B cell (primary cell): ENCODE measurements at regions not wholly inside any gene's neighbourhood (a gene's known extent, or its start where the extent isn't known, plus 50 kb on each side); places are given as distances from the start of the nearest gene placed in this dataset.

Source experiments
- ATAC-seq: fragments of 200-7000 bp; cut with Tn5 transposase; one replicate; pipeline ENCODE4 v1.10.0; 2021; ENCODE audit warnings: low read depth, mild to moderate bottlenecking, moderate number of reproducible peaks, moderate library complexity
- CTCF ChIA-PET: fragments of 350-600 bp; sonication (Branson Sonifier 250); formaldehyde crosslinking; loops from one replicate; lab custom pipeline; 2021; ENCODE audit warnings: antibody characterized with exemption, inconsistent platforms; lab: Charles Lee
- POLR2A ChIA-PET: fragments of 350-600 bp; sonication (Branson Sonifier 250); formaldehyde crosslinking; loops from one replicate; lab custom pipeline; 2021; ENCODE audit warnings: antibody characterized with exemption; lab: Charles Lee
- DNase-seq: peaks from one replicate; pipeline ENCODE4 v3.0.0; 2013
- H2AFZ ChIP-seq: 2 replicates; pipeline ENCODE4 v1.6.1; 2012; ENCODE audit warnings: mild to moderate bottlenecking, low read depth, low read length; ENCODE audit not compliant: insufficient read depth, poor library complexity, severe bottlenecking
- H3K27ac ChIP-seq, 2 donors: 1 replicate in 1 of 2; 2 replicates in 1 of 2; pipeline ENCODE4 v1.5.1; 2012 to 2013; ENCODE audit warnings: low read length in 2 of 2, mild to moderate bottlenecking in 2 of 2, moderate library complexity in 1 of 2
- H3K27me3 ChIP-seq, 4 experiments: fragments of 200-600 bp in 1 of 4; sonication (generic) in 1 of 4; replicated peaks in 1 of 4; 1 replicate in 2 of 4; 2 replicates in 2 of 4; pipeline versions ENCODE4 v1.6.1 to v1.7.0; 2013 to 2016; ENCODE audit warnings: low read length in 3 of 4, mild to moderate bottlenecking in 2 of 4, mixed read lengths in 1 of 4, moderate library complexity in 1 of 4; ENCODE audit not compliant: insufficient read depth in 4 of 4, control insufficient read depth in 3 of 4; ENCODE audit errors: control extremely low read depth in 1 of 4
- H3K36me3 ChIP-seq, 2 experiments: replicated peaks in 1 of 2; 1 replicate in 1 of 2; 2 replicates in 1 of 2; pipeline versions ENCODE4 v1.6.1 to v1.7.1; 2013; ENCODE audit warnings: low read length in 1 of 2; ENCODE audit not compliant: insufficient read depth in 2 of 2, control insufficient read depth in 1 of 2; ENCODE audit errors: control extremely low read depth in 1 of 2, extremely low read depth in 1 of 2
- H3K4me1 ChIP-seq, 2 donors: fragments of 200-600 bp in 1 of 2; sonication (generic) in 1 of 2; 1 replicate in 1 of 2; 2 replicates in 1 of 2; pipeline versions ENCODE4 v1.5.1 to v1.6.1; 2013 to 2017; ENCODE audit warnings: low read length in 2 of 2; ENCODE audit not compliant: control insufficient read depth in 2 of 2, insufficient read depth in 2 of 2
- H3K4me2 ChIP-seq: replicated peaks from 2 replicates; pipeline ENCODE3; 2012; ENCODE audit warnings: mild to moderate bottlenecking, low read depth, low read length; ENCODE audit not compliant: poor library complexity, severe bottlenecking
- H3K4me3 ChIP-seq, 5 experiments: fragments of 200-600 bp in 1 of 5; sonication (generic) in 1 of 5; 1 replicate in 3 of 5; 2 replicates in 2 of 5; pipeline versions ENCODE4 v1.5.1 to v1.7.0; 2011 to 2016; ENCODE audit warnings: low read length in 4 of 5, mild to moderate bottlenecking in 4 of 5, low read depth in 2 of 5, control low read depth in 1 of 5, moderate library complexity in 1 of 5; ENCODE audit not compliant: insufficient read depth in 1 of 5; ENCODE audit errors: control extremely low read depth in 1 of 5, extremely low read depth in 1 of 5
- H3K79me2 ChIP-seq: fragments of 200-600 bp; sonication (generic); one replicate; pipeline ENCODE4 v1.6.0; 2016; ENCODE audit warnings: low read length; ENCODE audit not compliant: control insufficient read depth, insufficient read depth
- H3K9ac ChIP-seq: fragments of 200-600 bp; sonication (generic); 2 replicates; pipeline ENCODE4 v1.6.1; 2017; ENCODE audit warnings: mild to moderate bottlenecking, low read length, moderate library complexity
- H3K9me3 ChIP-seq, 3 donors: one replicate each; pipeline versions ENCODE4 v1.6.1 to v1.7.1; 2013; ENCODE audit warnings: low read length in 2 of 3; ENCODE audit not compliant: control insufficient read depth in 2 of 3, insufficient read depth in 1 of 3; ENCODE audit errors: control extremely low read depth in 1 of 3
- H4K20me1 ChIP-seq: 2 replicates; pipeline ENCODE4 v1.6.0; 2012; ENCODE audit warnings: mild to moderate bottlenecking, low read length; ENCODE audit not compliant: insufficient read depth, control insufficient read depth, poor library complexity, severe bottlenecking
- H3K27ac Mint-ChIP-seq: one replicate; pipeline ENCODE4 v1.8.0; 2021; ENCODE audit warnings: mixed read lengths
- H3K27me3 Mint-ChIP-seq: one replicate; pipeline ENCODE4 v1.8.0; 2021; ENCODE audit warnings: mixed read lengths
- H3K4me1 Mint-ChIP-seq: one replicate; pipeline ENCODE4 v1.8.0; 2021; ENCODE audit warnings: mixed read lengths
- H3K4me3 Mint-ChIP-seq: one replicate; pipeline ENCODE4 v1.8.0; 2021; ENCODE audit warnings: mixed read lengths
- H3K9me3 Mint-ChIP-seq: one replicate; pipeline ENCODE4 v1.8.0; 2022; ENCODE audit warnings: mixed read lengths; ENCODE audit not compliant: insufficient read depth
- CTCF ChIP-seq: fragments of 200-600 bp; IDR thresholded peaks from one replicate; pipeline ENCODE4 v1.8.0; 2022; ENCODE audit warnings: antibody characterized with exemption, mild to moderate bottlenecking
- EZH2 ChIP-seq: IDR thresholded peaks from 2 replicates; pipeline ENCODE4 v1.6.1; 2012; ENCODE audit warnings: borderline replicate concordance, low read depth, mild to moderate bottlenecking, moderate library complexity, low read length; ENCODE audit not compliant: insufficient read depth, poor library complexity, severe bottlenecking
- WGBS: methylation state at CpG from one replicate; pipeline ENCODE4 v1.1.5; 2013; ENCODE audit warnings: missing lambda C conversion rate; ENCODE audit not compliant: insufficient coverage; 5-methylcytosine and 5-hydroxymethylcytosine counted together
- intact Hi-C: fragments of 100-400 bp; cut with micrococcal nuclease; formaldehyde crosslinking; loops from one replicate; pipeline ENCODE4 v1.10.0; 2022

DNA sequence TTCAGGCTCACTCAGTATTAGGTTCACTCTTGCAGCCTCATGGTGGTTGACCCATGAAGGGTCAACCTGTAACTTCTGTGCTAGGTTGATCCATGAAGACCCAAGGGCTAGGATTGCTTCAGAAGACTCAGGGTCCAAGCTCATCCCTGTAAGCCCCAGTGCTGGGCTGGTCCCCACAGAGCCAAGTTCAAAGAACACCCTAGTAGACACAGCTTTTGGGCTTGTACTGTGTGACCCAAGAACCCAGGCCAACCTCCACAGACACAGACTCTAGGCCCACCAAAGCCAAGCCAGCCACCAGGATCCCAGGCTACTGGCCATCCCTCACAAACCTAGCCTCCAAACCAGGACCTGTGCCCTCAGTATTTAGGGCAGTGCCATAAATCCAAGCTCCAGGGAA lies 1020.6 kb downstream of the SLC16A7 start:
- Histone ChIP-seq H3K79me2 (no peaks in the 10 kb centered on the region), H3K27ac (no peak overlapping the region), H3K27me3 (no peaks in the 10 kb centered on the region), H3K36me3 (no peaks in the 10 kb centered on the region), H4K20me1 (no peaks in the 10 kb centered on the region), H3K9ac (no peak overlapping the region), H3K4me3 (no peak overlapping the region), H3K4me1 (no peaks in the 10 kb centered on the region), H3K4me2 (no peak overlapping the region), H3K9me3 (peaks cover 0 to 32% (median 0%) of the 10 kb centered on the region in 3 donors), H2AFZ (no peak overlapping the region)
- no peaks in the 10 kb centered on the region for H3K27me3 Mint-ChIP-seq
- intact Hi-C loops: no loop called here
- no peak overlapping the region for H3K4me3 Mint-ChIP-seq
- ChIA-PET POLR2A (no interaction called here), CTCF (no interaction called here)
- H3K27ac Mint-ChIP-seq: no peak overlapping the region
- peaks cover 4% of the 10 kb centered on the region for H3K9me3 Mint-ChIP-seq
- no peaks in the 10 kb centered on the region for H3K4me1 Mint-ChIP-seq
- DNase-seq (no peak), ATAC-seq (no peak)
- no peak for TF ChIP-seq CTCF
- no peak for TF ChIP-seq EZH2

GRCh38 chr12:60630796-60631195 lies 1035.0 kb downstream of the SLC16A7 start:
- ChIA-PET CTCF (no interaction called here), POLR2A (no interaction called here)
- Histone ChIP-seq H3K27me3 (no peaks in the 10 kb centered on the region), H3K27ac (no peak overlapping the region), H4K20me1 (no peaks in the 10 kb centered on the region), H3K79me2 (no peaks in the 10 kb centered on the region), H2AFZ (no peak overlapping the region), H3K4me1 (no peaks in the 10 kb centered on the region), H3K4me3 (no peak overlapping the region), H3K4me2 (no peak overlapping the region), H3K9me3 (no peaks in the 10 kb centered on the region), H3K9ac (no peak overlapping the region), H3K36me3 (no peaks in the 10 kb centered on the region)
- WGBS: no CpG with 5 or more reads among the region's 1 CpG
- ATAC-seq (no peak), DNase-seq (no peak)
- Mint-ChIP-seq H3K27ac (no peak overlapping the region), H3K27me3 (no peaks in the 10 kb centered on the region), H3K9me3 (peaks cover 4% of the 10 kb centered on the region), H3K4me3 (no peak overlapping the region), H3K4me1 (no peaks in the 10 kb centered on the region)
- no peak for TF ChIP-seq CTCF
- TF ChIP-seq EZH2: no peak
- intact Hi-C loops: no loop called here
